ENCODE measurements at regions not wholly inside any gene's neighbourhood (a gene's known extent, or its start where the extent isn't known, plus 50 kb on each side); places are given as distances from the start of the nearest gene placed in this dataset.

GRCh38 chr9:78963911-78964310 is 607.9 kb upstream of the TLE4 start:
- Histone ChIP-seq H3K9me3 (no peaks in the 10 kb centered on the region), H3K4me3 (no peak overlapping the region), H3K27me3 (no peaks in the 10 kb centered on the region), H3K4me1 (no peaks in the 10 kb centered on the region), H3K27ac (no peak overlapping the region), H3K36me3 (no peaks in the 10 kb centered on the region)
- intact Hi-C loops (cut with DNase I; ENCODE audit: low total_unique reads), result no loop called here
- DNase-seq, result no peak
- TF ChIP-seq POLR2A (IDR thresholded peaks at IDR 0.05), result no peak
- no peak for TF ChIP-seq CTCF (IDR thresholded peaks at IDR 0.05)

GRCh38 chr9:78967596-78968217 is 604.1 kb upstream of the TLE4 start:
- intact Hi-C loops (cut with DNase I; ENCODE audit: low total_unique reads), result no loop called here
- no peaks in the 10 kb centered on the region for H3K36me3 ChIP-seq
- no peak for DNase-seq
- no peaks in the 10 kb centered on the region for H3K4me1 ChIP-seq
- H3K27ac ChIP-seq, result no peak overlapping the region
- H3K4me3 ChIP-seq, result no peak overlapping the region
- no peaks in the 10 kb centered on the region for H3K27me3 ChIP-seq
- TF ChIP-seq CTCF (IDR thresholded peaks at IDR 0.05) (no peak), POLR2A (IDR thresholded peaks at IDR 0.05) (no peak)
- no peaks in the 10 kb centered on the region for H3K9me3 ChIP-seq

GRCh38 chr9:78970375-78970774 is 601.4 kb upstream of the TLE4 start:
- Histone ChIP-seq H3K9me3 (no peaks in the 10 kb centered on the region), H3K36me3 (no peaks in the 10 kb centered on the region), H3K27ac (no peak overlapping the region), H3K4me1 (no peaks in the 10 kb centered on the region), H3K27me3 (no peaks in the 10 kb centered on the region), H3K4me3 (no peak overlapping the region)
- no peak for DNase-seq
- intact Hi-C loops (cut with DNase I; ENCODE audit: low total_unique reads), result no loop called here
- TF ChIP-seq POLR2A (IDR thresholded peaks at IDR 0.05) (no peak), CTCF (IDR thresholded peaks at IDR 0.05) (no peak)

- no peaks in the 10 kb centered on the region for H3K27me3 ChIP-seq
- no peak overlapping the region for H3K4me3 ChIP-seq
- no peaks in the 10 kb centered on the region for H3K36me3 ChIP-seq
- H3K9me3 ChIP-seq, result no peaks in the 10 kb centered on the region
- intact Hi-C loops (cut with DNase I; ENCODE audit: low total_unique reads), result no loop called here
- H3K4me1 ChIP-seq, result no peaks in the 10 kb centered on the region
- no peak for DNase-seq
- no peak overlapping the region for H3K27ac ChIP-seq
- TF ChIP-seq POLR2A (IDR thresholded peaks at IDR 0.05) (no peak), CTCF (IDR thresholded peaks at IDR 0.05) (no peak)
These were observed 600.2 kb upstream of the TLE4 start for GRCh38 chr9:78971540-78971939.

GRCh38 chr9:78972303-78972999 is 599.3 kb upstream of the TLE4 start:
- H3K9me3 ChIP-seq, result no peaks in the 10 kb centered on the region
- no peaks in the 10 kb centered on the region for H3K27me3 ChIP-seq
- no peak overlapping the region for H3K4me3 ChIP-seq
- no peak for DNase-seq
- H3K4me1 ChIP-seq, result no peaks in the 10 kb centered on the region
- intact Hi-C loops (cut with DNase I; ENCODE audit: low total_unique reads), result no loop called here
- no peak for TF ChIP-seq POLR2A (IDR thresholded peaks at IDR 0.05)
- no peak for TF ChIP-seq CTCF (IDR thresholded peaks at IDR 0.05)
- H3K36me3 ChIP-seq, result no peaks in the 10 kb centered on the region
- H3K27ac ChIP-seq, result no peak overlapping the region

Data from uterus (tissue), 3 donors.